K562 (cell line): ENCODE measurements at regions not wholly inside any gene's neighbourhood (a gene's known extent, or its start where the extent isn't known, plus 50 kb on each side); places are given as distances from the start of the nearest gene placed in this dataset.

ENCODE experiments used
- ATAC-seq: fragments of 200-7000 bp; cut with Tn5 transposase; 3 replicates; pipeline ENCODE4 v1.9.1; 2020; ENCODE audit warnings: moderate library complexity
- BruUV-seq: library from RNA; stranded (reverse); fragments of 400-500 nt; replicated peaks from 2 replicates; lab custom pipeline; 2021; lab: Mats Ljungman, UMichigan
- CTCF ChIA-PET: fragments of 300-600 bp; formaldehyde crosslinking; extraction: SDS; loops from one replicate; lab custom pipeline; 2021; ENCODE audit warnings: low intra/inter-chr PET ratio; lab: Yijun Ruan, JAX
- POLR2A ChIA-PET: fragments of 300-600, 350-650 bp; sonication (Branson Sonifier 250); formaldehyde crosslinking; extraction: SDS; loops from one replicate; lab custom pipeline; 2021; ENCODE audit warnings: antibody characterized with exemption, inconsistent platforms; lab: Yijun Ruan, JAX
- DNase-seq, 4 experiments: peaks; one replicate each; pipeline versions ENCODE4 v3.0.0 to v3.0.0-alpha.2; 2011 to 2018; ENCODE audit warnings: low spot score in 3 of 4, mixed read lengths in 3 of 4; ENCODE audit errors: extremely low read depth in 1 of 4
- FAIRE-seq: peaks from 2 replicates; lab custom pipeline; 2011; peaks lifted over from hg19 to GRCh38; lab: Jason Lieb, UNC
- H2AFZ ChIP-seq: 2 replicates; pipeline ENCODE4 v1.6.0; 2011; ENCODE audit warnings: low read depth, low read length, control low read depth, inconsistent platforms
- H3K27ac ChIP-seq: fragments of 200-600 bp; 3 replicates; pipeline ENCODE4 v1.8.0; 2011; ENCODE audit warnings: low read depth, mild to moderate bottlenecking, control low read depth, inconsistent platforms, low read length, moderate library complexity, mixed read lengths; ENCODE audit errors: extremely low read depth
- H3K27me3 ChIP-seq, 2 experiments: fragments of 300-600 bp in 1 of 2; 2 replicates in 1 of 2; 3 replicates in 1 of 2; pipeline versions ENCODE4 v1.6.0 to v1.8.0; 2011; ENCODE audit warnings: inconsistent platforms in 2 of 2, low read length in 2 of 2, mild to moderate bottlenecking in 1 of 2, mixed read lengths in 1 of 2, moderate library complexity in 1 of 2; ENCODE audit not compliant: control insufficient read depth in 2 of 2, insufficient read depth in 2 of 2
- H3K36me3 ChIP-seq: fragments of 300-600 bp; 3 replicates; pipeline ENCODE4 v1.8.0; 2011; ENCODE audit warnings: mild to moderate bottlenecking, low read length, inconsistent platforms; ENCODE audit not compliant: control insufficient read depth, insufficient read depth
- H3K4me1 ChIP-seq, 2 experiments: fragments of 200-600 bp in 1 of 2; replicated peaks in 1 of 2; 2 replicates in 1 of 2; 3 replicates in 1 of 2; pipeline versions ENCODE4 v1.5.1 to v1.8.0; 2011; ENCODE audit warnings: inconsistent platforms in 2 of 2, low read length in 2 of 2, mild to moderate bottlenecking in 1 of 2, mixed read lengths in 1 of 2, moderate library complexity in 1 of 2; ENCODE audit not compliant: control insufficient read depth in 2 of 2, insufficient read depth in 2 of 2
- H3K4me2 ChIP-seq: 2 replicates; pipeline ENCODE4 v1.6.1; 2011; ENCODE audit warnings: low read length, control low read depth, inconsistent platforms, mixed read lengths; ENCODE audit not compliant: insufficient read depth
- H3K4me3 ChIP-seq: fragments of 200-600 bp; sonication (generic), shearing (Covaris generic); 2 replicates; pipeline ENCODE4 v1.5.1; 2016; ENCODE audit warnings: control low read depth, inconsistent platforms
- H3K79me2 ChIP-seq: fragments of 200-600 bp; 3 replicates; pipeline ENCODE4 v1.8.0; 2011; ENCODE audit warnings: low read length, inconsistent platforms; ENCODE audit not compliant: control insufficient read depth, insufficient read depth
- H3K9ac ChIP-seq, 2 experiments: 2 replicates each; pipeline versions ENCODE4 v1.6.0 to v1.6.1; 2011; ENCODE audit warnings: low read depth in 2 of 2, low read length in 2 of 2, control low read depth in 1 of 2, inconsistent platforms in 1 of 2, mild to moderate bottlenecking in 1 of 2, mixed read lengths in 1 of 2; ENCODE audit not compliant: insufficient read depth in 1 of 2
- H3K9me1 ChIP-seq: one replicate; pipeline ENCODE4 v1.6.0; 2011; ENCODE audit warnings: inconsistent platforms, mild to moderate bottlenecking, low read length, moderate library complexity; ENCODE audit not compliant: control insufficient read depth, insufficient read depth
- H3K9me3 ChIP-seq: replicated peaks from 2 replicates; pipeline ENCODE4 v1.5.1; 2011; ENCODE audit warnings: low read depth, low read length, inconsistent platforms; ENCODE audit not compliant: control insufficient read depth, insufficient read depth
- H4K20me1 ChIP-seq: replicated peaks from 2 replicates; pipeline ENCODE4 v1.6.1; 2011; ENCODE audit warnings: low read length, inconsistent platforms, mixed read lengths; ENCODE audit not compliant: control insufficient read depth, insufficient read depth
- ARID1B ChIP-seq: fragments of 450-650 bp; IDR thresholded peaks from 2 replicates; pipeline ENCODE4 v1.6.1; 2016; ENCODE audit warnings: antibody characterized with exemption, mild to moderate bottlenecking, inconsistent platforms
- CEBPB ChIP-seq: fragments of 450-650 bp; IDR thresholded peaks from 2 replicates; pipeline ENCODE4 v1.6.1; 2016; ENCODE audit warnings: missing genetic modification characterization, missing compliant biosample characterization
- GATA2 ChIP-seq: sonication (generic); formaldehyde crosslinking; IDR thresholded peaks from 2 replicates; pipeline ENCODE4 v1.4.0; 2020; ENCODE audit warnings: mild to moderate bottlenecking, missing genetic modification reagents
- NRF1 ChIP-seq, 2 experiments: fragments of 450-650 bp; IDR thresholded peaks in 1 of 2; conservative IDR thresholded peaks in 1 of 2; 2 replicates each; pipeline ENCODE4 v1.6.1; 2014; ENCODE audit warnings: mild to moderate bottlenecking in 2 of 2
- RBM15 ChIP-seq: fragments of 200-400 bp; formaldehyde crosslinking; IDR thresholded peaks from 2 replicates; pipeline ENCODE4 v1.6.1; 2018; ENCODE audit warnings: mild to moderate bottlenecking, low read length, moderate library complexity; ENCODE audit not compliant: insufficient read depth
- STAG1 ChIP-seq: sonication (generic); formaldehyde crosslinking; IDR thresholded peaks from 2 replicates; pipeline ENCODE4 v1.5.0; 2020; ENCODE audit warnings: missing genetic modification reagents, borderline replicate concordance
- XRCC5 ChIP-seq: fragments of 200-400 bp; formaldehyde crosslinking; IDR thresholded peaks from 2 replicates; pipeline ENCODE4 v1.6.1; 2017; ENCODE audit warnings: low read depth, mild to moderate bottlenecking, low read length
- ZNF589 ChIP-seq: fragments of 200-800 bp; sonication (Bioruptor generic); IDR thresholded peaks from 2 replicates; pipeline ENCODE4 v1.6.1; 2016; ENCODE audit warnings: low read depth, missing genetic modification characterization, missing compliant biosample characterization
- WGBS: fragments of 100-300 bp; shearing (Covaris generic); methylation state at CpG from one replicate; pipeline ENCODE4 v1.1.6; 2016; ENCODE audit warnings: low coverage, mixed read lengths; ENCODE audit not compliant: insufficient coverage; ENCODE audit errors: missing lambda C conversion rate; 5-methylcytosine and 5-hydroxymethylcytosine counted together
- in situ Hi-C: fragments of 300-500 bp; cut with MboI; formaldehyde crosslinking; loops from 4 replicates; pipeline ENCODE4 v1.15.0; 2018; ENCODE audit warnings: inconsistent platforms, mixed read lengths
- intact Hi-C: fragments of 100-400 bp; cut with micrococcal nuclease; formaldehyde crosslinking; loops from 2 replicates; pipeline ENCODE4 v1.14.2; 2022
- TF ChIP-seq, protein P1 (sequence below): IDR thresholded peaks from 2 replicates; pipeline ENCODE4 v1.6.1; 2012; ENCODE audit warnings: low read depth, low read length, improper control_type of control experiment, borderline replicate concordance

DNA sequence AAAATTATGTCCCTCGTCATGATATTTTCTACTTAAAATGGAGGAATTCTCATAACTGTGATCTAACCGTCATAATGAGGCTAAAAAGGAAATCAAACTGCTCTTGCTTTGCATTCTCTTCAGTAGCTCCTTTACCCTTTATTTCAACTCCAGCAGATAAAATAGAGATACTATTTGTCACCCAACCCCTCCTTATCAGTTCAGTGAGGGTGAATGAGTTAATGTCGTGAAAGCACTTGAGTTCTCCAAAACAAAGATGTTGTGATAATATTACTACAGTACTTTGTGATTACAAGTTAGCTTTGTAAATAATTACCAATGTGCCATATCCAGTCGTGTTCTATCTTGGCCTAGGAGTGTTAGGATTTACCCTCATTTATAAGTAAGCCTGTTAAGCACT, 63.4 kb upstream of the ANKRD28 start (continued):
- TF ChIP-seq GATA2 (CRISPR knock-in tag) (peak; percentile 48), ARID1B (peak; percentile 56), NRF1 (conservative IDR thresholded peaks at IDR 0.05 in 1 of 2, IDR thresholded peaks at IDR 0.05 in 1 of 2) (0 out of 4 replicates have a peak, but pooled peaks of 1 of the 2 experiments have one; percentile 19), ZNF589 (CRISPR knock-in tag) (peak; percentile 73; the same call in 1 of the 2 replicates), STAG1 (CRISPR knock-in tag) (no peak), RBM15 (no peak), XRCC5 (no peak)

DNA sequence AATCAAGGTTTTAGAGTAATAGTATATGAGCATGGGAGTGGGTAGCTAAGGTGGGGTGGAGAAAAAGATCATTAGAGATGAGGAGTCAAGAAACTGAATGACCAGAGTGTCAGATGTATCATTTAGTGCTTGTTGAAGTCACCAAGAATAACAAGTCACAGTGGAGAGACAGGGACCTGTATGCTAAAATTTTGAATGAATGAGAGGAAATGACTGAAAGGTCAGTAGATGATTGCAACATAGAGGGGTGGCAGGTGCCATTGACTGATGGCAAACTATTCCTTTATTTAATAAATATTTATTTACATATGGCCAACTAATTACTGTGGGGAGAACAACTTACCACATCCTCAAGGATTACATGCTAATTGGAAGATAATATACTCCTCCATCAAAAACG, 75.0 kb upstream of the ANKRD28 start:
- peaks cover under 1 to 6% of the 10 kb centered on the region in 2 experiments; a peak in 3 of 5 replicates for H3K4me1 ChIP-seq
- no peak overlapping the region for H2AFZ ChIP-seq
- in situ Hi-C loops = no loop called here
- no peaks in the 10 kb centered on the region for H4K20me1 ChIP-seq
- CTCF ChIA-PET = no interaction called here
- TF ChIP-seq, protein P1, sequence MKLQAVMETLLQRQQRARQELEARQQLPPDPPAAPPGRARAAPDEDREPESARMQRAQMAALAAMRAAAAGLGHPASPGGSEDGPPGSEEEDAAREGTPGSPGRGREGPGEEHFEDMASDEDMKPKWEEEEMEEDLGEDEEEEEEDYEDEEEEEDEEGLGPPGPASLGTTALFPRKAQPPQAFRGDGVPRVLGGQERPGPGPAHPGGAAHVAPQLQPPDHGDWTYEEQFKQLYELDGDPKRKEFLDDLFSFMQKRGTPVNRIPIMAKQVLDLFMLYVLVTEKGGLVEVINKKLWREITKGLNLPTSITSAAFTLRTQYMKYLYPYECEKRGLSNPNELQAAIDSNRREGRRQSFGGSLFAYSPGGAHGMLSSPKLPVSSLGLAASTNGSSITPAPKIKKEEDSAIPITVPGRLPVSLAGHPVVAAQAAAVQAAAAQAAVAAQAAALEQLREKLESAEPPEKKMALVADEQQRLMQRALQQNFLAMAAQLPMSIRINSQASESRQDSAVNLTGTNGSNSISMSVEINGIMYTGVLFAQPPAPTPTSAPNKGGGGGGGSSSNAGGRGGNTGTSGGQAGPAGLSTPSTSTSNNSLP = no peak
- 0 out of 2 replicates have a peak, but pooled peaks have one; percentile 28 for TF ChIP-seq CEBPB (tag)
- POLR2A ChIA-PET = interaction anchor here (0.7 to 0.9 kb wide), 2 partner anchors 9 to 19 kb away, joined by 3 to 4 read pairs; no protein-coding TSS in a partner anchor
- WGBS = 8% methylated on average over 1 of the region's 1 CpG
- no peaks in the 10 kb centered on the region for H3K79me2 ChIP-seq
- intact Hi-C loops = no loop called here
- no peak overlapping the region for H3K27ac ChIP-seq
- H3K27me3 ChIP-seq = no peaks in the 10 kb centered on the region
- ATAC-seq (no peak), FAIRE-seq (no peak), DNase-seq (no peak)
- H3K9ac ChIP-seq = no peak overlapping the region
- no peak overlapping the region for H3K4me3 ChIP-seq
- no peaks in the 10 kb centered on the region for H3K9me1 ChIP-seq
- no TSS peak for BruUV-seq
- no peaks in the 10 kb centered on the region for H3K36me3 ChIP-seq
- H3K9me3 ChIP-seq = no peaks in the 10 kb centered on the region
- no peak overlapping the region for H3K4me2 ChIP-seq
